ENCODE measurements at regions not wholly inside any gene's neighbourhood (a gene's known extent, or its start where the extent isn't known, plus 50 kb on each side); places are given as distances from the start of the nearest gene placed in this dataset.

DNA sequence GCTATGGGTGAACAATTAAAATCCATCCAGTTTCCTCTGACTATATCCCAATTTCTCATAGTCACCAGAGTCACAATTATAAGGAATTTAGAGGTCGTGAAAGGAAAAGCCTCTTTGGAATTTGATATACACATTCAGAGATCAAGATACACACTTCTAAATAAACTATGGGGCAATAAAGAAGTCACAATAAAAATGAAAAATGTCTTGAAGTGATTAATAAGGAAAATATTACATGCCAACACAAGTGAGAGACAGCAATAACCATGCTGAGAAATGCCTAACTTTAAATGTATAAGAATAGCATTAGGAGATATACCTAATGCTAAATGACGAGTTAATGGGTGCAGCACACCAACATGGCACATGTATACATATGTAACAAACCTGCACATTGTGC is 54.9 kb upstream of the ADAMTS19 start:
- TF ChIP-seq, protein P1, sequence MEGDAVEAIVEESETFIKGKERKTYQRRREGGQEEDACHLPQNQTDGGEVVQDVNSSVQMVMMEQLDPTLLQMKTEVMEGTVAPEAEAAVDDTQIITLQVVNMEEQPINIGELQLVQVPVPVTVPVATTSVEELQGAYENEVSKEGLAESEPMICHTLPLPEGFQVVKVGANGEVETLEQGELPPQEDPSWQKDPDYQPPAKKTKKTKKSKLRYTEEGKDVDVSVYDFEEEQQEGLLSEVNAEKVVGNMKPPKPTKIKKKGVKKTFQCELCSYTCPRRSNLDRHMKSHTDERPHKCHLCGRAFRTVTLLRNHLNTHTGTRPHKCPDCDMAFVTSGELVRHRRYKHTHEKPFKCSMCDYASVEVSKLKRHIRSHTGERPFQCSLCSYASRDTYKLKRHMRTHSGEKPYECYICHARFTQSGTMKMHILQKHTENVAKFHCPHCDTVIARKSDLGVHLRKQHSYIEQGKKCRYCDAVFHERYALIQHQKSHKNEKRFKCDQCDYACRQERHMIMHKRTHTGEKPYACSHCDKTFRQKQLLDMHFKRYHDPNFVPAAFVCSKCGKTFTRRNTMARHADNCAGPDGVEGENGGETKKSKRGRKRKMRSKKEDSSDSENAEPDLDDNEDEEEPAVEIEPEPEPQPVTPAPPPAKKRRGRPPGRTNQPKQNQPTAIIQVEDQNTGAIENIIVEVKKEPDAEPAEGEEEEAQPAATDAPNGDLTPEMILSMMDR (IDR thresholded peaks at IDR 0.05), result no peak
- TF ChIP-seq POLR2A (IDR thresholded peaks at IDR 0.05; ENCODE audit: low read depth) (no peak), POLR2AphosphoS5 (IDR thresholded peaks at IDR 0.05) (no peak)
